BLaER1 (cell line): ENCODE measurements at regions not wholly inside any gene's neighbourhood (a gene's known extent, or its start where the extent isn't known, plus 50 kb on each side); places are given as distances from the start of the nearest gene placed in this dataset.

Source experiments
- H3K27ac ChIP-seq: shearing (Covaris generic); formaldehyde crosslinking; 2 replicates; pipeline ENCODE4 v1.8.1; 2022
- H3K27me3 ChIP-seq: shearing (Covaris generic); formaldehyde crosslinking; 2 replicates; pipeline ENCODE4 v1.8.1; 2022
- H3K36me3 ChIP-seq: shearing (Covaris generic); formaldehyde crosslinking; 2 replicates; pipeline ENCODE4 v1.8.1; 2022
- H3K4me1 ChIP-seq: shearing (Covaris generic); formaldehyde crosslinking; 2 replicates; pipeline ENCODE4 v1.8.1; 2022
- H3K4me2 ChIP-seq: shearing (Covaris generic); formaldehyde crosslinking; 2 replicates; pipeline ENCODE4 v1.8.1; 2022
- H3K4me3 ChIP-seq: shearing (Covaris generic); formaldehyde crosslinking; 2 replicates; pipeline ENCODE4 v1.8.1; 2022
- H3K9ac ChIP-seq: shearing (Covaris generic); formaldehyde crosslinking; 2 replicates; pipeline ENCODE4 v1.8.1; 2022
- H3K9me3 ChIP-seq: shearing (Covaris generic); formaldehyde crosslinking; 2 replicates; pipeline ENCODE4 v1.8.1; 2022
- H4K20me1 ChIP-seq: shearing (Covaris generic); formaldehyde crosslinking; 2 replicates; pipeline ENCODE4 v1.8.1; 2022
- Cebpa-rat ChIP-seq: shearing (Covaris generic); IDR thresholded peaks from 2 replicates; pipeline ENCODE4 v1.8.1; 2022

DNA sequence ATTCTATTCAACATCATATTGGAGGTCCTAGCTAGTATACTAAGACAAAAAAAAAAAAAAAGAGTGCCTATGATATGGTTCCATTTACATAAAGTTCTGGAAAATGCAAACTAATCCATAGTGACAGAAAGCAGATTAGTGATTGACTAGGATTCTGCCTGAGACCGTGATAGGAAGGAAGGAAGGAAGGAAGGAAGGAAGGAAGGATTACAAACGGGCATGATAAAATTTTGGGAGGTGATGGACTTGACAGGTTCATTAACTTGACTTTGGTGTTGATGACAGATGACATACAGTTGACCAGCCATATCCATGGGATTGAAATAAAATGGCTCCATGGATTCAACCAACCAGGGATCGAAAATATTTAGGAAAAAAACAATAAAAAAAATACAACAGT is 79.1 kb upstream of the MAN2A1 start:
- no peaks in the 10 kb centered on the region for H3K9me3 ChIP-seq
- H3K27ac ChIP-seq: no peak overlapping the region
- H3K4me3 ChIP-seq: no peak overlapping the region
- H3K9ac ChIP-seq: no peak overlapping the region
- no peaks in the 10 kb centered on the region for H3K36me3 ChIP-seq
- TF ChIP-seq Cebpa-rat: no peak
- no peaks in the 10 kb centered on the region for H3K27me3 ChIP-seq
- no peaks in the 10 kb centered on the region for H3K4me1 ChIP-seq
- no peaks in the 10 kb centered on the region for H4K20me1 ChIP-seq
- H3K4me2 ChIP-seq: no peak overlapping the region

DNA sequence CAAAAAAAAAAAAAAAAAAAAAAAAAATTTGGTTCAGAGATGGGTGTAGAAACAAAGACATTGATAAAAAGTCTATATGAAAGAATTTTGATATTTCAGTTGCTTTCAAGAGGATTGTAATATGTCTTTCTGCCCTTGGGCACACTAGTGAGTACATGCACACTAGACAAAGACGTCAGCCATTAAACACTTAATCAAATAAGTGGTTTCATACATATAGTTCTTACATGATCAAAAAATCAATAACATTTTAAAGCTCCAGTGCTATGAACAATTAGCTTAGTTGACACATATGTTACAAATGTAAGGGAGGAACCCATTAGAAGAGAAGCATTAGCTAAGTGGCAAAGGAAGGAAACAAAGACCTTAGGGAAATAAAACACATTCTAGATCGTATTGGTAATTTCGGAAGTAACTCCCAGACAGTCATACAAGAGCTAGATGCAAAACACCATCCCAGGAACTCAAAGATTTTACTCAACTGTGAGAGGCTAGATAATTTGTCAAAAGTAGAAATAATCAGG is 84.5 kb upstream of the MAN2A1 start:
- no peak overlapping the region for H3K27ac ChIP-seq
- H3K36me3 ChIP-seq: no peaks in the 10 kb centered on the region
- no peak for TF ChIP-seq Cebpa-rat
- H4K20me1 ChIP-seq: no peaks in the 10 kb centered on the region
- no peaks in the 10 kb centered on the region for H3K27me3 ChIP-seq
- no peak overlapping the region for H3K9ac ChIP-seq
- H3K4me3 ChIP-seq: no peak overlapping the region
- no peaks in the 10 kb centered on the region for H3K9me3 ChIP-seq
- no peak overlapping the region for H3K4me2 ChIP-seq
- H3K4me1 ChIP-seq: no peaks in the 10 kb centered on the region

DNA sequence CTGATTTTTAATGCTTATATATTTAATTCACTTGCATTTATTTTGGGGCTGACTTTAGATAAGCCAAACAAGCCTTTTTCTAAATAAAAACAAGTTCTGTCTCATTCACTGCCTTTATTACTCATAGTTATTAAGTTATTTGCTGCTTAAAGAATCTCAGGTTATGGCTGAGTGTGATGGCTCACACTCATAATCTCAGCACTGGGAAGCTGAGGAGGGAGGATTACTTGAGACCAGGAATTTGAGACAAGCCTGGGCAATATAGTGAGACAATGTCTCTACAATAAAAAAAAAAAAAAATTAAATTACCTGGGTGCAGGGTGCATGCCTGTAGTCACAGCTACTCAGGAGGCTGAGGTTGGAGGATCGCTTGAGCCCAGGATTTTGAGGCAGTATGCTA is 85.0 kb upstream of the MAN2A1 start:
- Histone ChIP-seq H3K4me2 (no peak overlapping the region), H3K9ac (no peak overlapping the region), H3K27me3 (no peaks in the 10 kb centered on the region), H3K36me3 (no peaks in the 10 kb centered on the region), H3K4me3 (no peak overlapping the region), H3K4me1 (no peaks in the 10 kb centered on the region), H3K9me3 (no peaks in the 10 kb centered on the region), H3K27ac (no peak overlapping the region), H4K20me1 (no peaks in the 10 kb centered on the region)
- no peak for TF ChIP-seq Cebpa-rat

DNA sequence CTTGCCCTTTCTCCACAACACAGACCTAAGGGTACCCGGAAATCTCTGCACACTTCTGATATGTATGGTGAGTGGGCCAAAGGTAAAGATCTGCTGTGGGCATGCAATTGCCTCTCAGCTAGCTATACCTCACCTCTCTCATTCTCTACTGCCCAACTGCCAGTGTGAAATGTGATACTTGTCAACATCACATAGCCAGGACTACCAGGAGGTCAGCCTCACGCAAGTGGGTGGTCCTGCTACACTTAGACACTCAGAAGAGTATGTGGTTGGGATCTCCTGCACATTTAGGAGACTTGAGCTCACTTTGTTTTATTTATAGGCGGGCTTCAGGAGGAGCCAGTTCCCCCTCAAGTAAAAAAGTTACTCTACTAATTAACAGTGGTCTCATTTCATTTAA is 88.0 kb upstream of the MAN2A1 start:
- no peak overlapping the region for H3K27ac ChIP-seq
- no peaks in the 10 kb centered on the region for H4K20me1 ChIP-seq
- H3K4me1 ChIP-seq: no peaks in the 10 kb centered on the region
- H3K9me3 ChIP-seq: no peaks in the 10 kb centered on the region
- no peak overlapping the region for H3K9ac ChIP-seq
- no peak for TF ChIP-seq Cebpa-rat
- H3K36me3 ChIP-seq: no peaks in the 10 kb centered on the region
- H3K27me3 ChIP-seq: no peaks in the 10 kb centered on the region
- H3K4me2 ChIP-seq: no peak overlapping the region
- no peak overlapping the region for H3K4me3 ChIP-seq

DNA sequence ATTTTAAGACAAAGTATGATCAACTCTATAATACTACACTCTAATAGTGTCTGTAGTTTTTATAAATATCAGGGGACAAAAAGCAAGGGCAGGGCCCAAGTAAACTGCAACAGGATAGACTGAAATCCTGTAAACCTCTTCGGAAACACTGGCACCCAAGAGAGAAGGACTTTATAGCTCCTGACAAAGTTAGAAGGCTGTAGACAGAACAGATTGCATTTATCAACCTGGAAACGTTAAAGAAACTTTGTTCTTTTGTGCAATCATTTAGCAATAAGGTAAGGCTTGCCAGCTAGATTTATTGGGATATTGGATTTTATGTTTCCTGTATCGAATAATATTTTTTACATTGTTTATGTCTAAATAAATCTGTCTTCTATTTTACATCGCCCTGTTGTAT is 91.8 kb upstream of the MAN2A1 start:
- H3K9me3 ChIP-seq: no peaks in the 10 kb centered on the region
- no peaks in the 10 kb centered on the region for H3K4me1 ChIP-seq
- H4K20me1 ChIP-seq: no peaks in the 10 kb centered on the region
- H3K36me3 ChIP-seq: no peaks in the 10 kb centered on the region
- H3K27ac ChIP-seq: no peak overlapping the region
- TF ChIP-seq Cebpa-rat: no peak
- no peak overlapping the region for H3K4me2 ChIP-seq
- H3K9ac ChIP-seq: no peak overlapping the region
- H3K27me3 ChIP-seq: no peaks in the 10 kb centered on the region
- H3K4me3 ChIP-seq: no peak overlapping the region

DNA sequence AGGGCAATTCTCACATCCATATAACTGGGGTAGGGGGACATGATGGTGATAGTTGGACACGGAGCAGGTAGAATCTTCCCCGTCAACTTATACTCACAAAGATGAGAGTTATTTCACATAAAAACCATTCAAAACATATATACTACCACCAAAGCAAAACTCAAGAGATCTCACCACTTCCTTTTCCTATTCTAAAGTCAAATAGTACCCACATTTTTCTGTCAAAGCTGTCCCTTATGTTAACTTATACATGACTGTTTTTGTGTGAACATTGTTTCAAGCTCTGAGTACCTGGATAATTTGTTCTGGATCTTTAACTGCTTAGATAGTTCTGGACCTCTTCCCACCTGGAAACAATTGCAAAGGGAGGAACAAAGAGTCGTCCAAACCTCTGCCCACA is 95.5 kb upstream of the MAN2A1 start:
- H3K27me3 ChIP-seq: no peaks in the 10 kb centered on the region
- H4K20me1 ChIP-seq: no peaks in the 10 kb centered on the region
- no peak for TF ChIP-seq Cebpa-rat

DNA sequence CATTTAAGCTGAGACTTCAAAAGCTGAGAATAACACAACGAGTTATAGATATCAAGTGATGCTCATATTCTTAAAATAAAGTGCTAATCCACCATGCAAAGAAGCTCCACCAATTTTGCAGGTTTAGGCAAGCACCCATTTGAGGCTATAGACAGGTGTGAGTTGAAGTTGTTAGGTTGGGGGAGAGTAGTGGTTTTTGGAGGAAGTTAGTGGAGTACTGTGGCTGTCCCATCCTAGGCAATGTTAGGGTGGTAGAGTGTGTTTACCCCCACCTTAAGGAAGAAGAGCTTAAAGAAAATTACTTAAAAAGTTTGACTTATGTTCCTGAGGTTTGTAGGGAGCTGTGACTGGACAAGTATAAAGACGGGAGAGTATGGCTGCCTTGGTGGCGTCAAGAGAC is 98.9 kb upstream of the MAN2A1 start:
- H3K9me3 ChIP-seq: no peaks in the 10 kb centered on the region
- H4K20me1 ChIP-seq: no peaks in the 10 kb centered on the region
- no peak overlapping the region for H3K4me3 ChIP-seq
- no peaks in the 10 kb centered on the region for H3K36me3 ChIP-seq
- TF ChIP-seq Cebpa-rat: no peak
- H3K4me1 ChIP-seq: no peaks in the 10 kb centered on the region
- H3K27me3 ChIP-seq: no peaks in the 10 kb centered on the region
- no peak overlapping the region for H3K9ac ChIP-seq
- no peak overlapping the region for H3K4me2 ChIP-seq
- no peak overlapping the region for H3K27ac ChIP-seq

More for the DNA sequence above, 95.5 kb upstream of the MAN2A1 start:
- H3K36me3 ChIP-seq: no peaks in the 10 kb centered on the region
- no peak overlapping the region for H3K4me3 ChIP-seq
- H3K4me2 ChIP-seq: no peak overlapping the region
- H3K9ac ChIP-seq: no peak overlapping the region
- H3K9me3 ChIP-seq: no peaks in the 10 kb centered on the region
- H3K4me1 ChIP-seq: no peaks in the 10 kb centered on the region
- no peak overlapping the region for H3K27ac ChIP-seq

DNA sequence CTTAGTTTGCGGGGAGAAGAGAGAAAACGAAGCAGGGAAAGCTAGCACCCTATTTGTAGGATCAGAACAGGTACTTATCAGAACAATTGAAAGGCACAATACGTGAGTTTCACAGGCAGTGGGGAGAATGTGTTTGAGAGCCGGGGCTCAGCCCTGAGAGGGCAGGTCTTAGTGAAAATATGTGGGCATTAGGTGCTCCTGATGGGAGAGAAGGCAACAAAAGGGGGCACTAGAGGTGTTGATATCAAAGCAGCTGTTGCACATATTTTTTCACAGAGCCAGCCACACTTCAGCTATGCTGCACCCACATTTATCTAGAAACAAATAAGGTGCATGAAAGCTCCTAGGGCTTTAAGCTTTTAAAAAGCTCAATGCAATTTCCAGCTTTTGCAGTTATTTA is 99.7 kb upstream of the MAN2A1 start:
- Histone ChIP-seq H4K20me1 (no peaks in the 10 kb centered on the region), H3K4me3 (no peak overlapping the region), H3K36me3 (no peaks in the 10 kb centered on the region), H3K27ac (no peak overlapping the region), H3K27me3 (no peaks in the 10 kb centered on the region), H3K9me3 (no peaks in the 10 kb centered on the region), H3K9ac (no peak overlapping the region), H3K4me1 (no peaks in the 10 kb centered on the region), H3K4me2 (no peak overlapping the region)
- TF ChIP-seq Cebpa-rat: no peak

DNA sequence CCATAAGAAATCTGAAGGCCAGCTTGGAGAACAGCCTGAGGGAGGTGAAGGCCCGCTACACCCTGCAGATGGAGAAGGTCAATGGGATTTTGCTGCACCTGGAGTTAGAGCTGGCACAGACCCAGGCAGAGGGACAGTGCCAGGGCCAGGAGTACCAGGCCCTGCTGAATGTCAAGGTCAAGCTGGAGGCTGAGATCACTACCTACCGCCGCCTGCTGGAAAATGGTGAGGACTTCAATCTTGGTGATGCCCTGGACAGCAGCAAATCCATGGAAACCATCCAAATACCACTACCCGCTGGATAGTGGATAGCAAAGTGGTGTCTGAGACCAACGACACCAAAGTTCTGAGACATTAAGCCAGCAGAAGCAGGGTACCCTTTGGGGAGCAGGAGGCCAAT is 100.5 kb upstream of the MAN2A1 start:
- Histone ChIP-seq H3K4me2 (no peak overlapping the region), H3K4me3 (no peak overlapping the region), H3K27me3 (no peaks in the 10 kb centered on the region), H4K20me1 (no peaks in the 10 kb centered on the region), H3K9me3 (no peaks in the 10 kb centered on the region), H3K4me1 (no peaks in the 10 kb centered on the region), H3K36me3 (no peaks in the 10 kb centered on the region), H3K9ac (no peak overlapping the region), H3K27ac (no peak overlapping the region)
- TF ChIP-seq Cebpa-rat: no peak

DNA sequence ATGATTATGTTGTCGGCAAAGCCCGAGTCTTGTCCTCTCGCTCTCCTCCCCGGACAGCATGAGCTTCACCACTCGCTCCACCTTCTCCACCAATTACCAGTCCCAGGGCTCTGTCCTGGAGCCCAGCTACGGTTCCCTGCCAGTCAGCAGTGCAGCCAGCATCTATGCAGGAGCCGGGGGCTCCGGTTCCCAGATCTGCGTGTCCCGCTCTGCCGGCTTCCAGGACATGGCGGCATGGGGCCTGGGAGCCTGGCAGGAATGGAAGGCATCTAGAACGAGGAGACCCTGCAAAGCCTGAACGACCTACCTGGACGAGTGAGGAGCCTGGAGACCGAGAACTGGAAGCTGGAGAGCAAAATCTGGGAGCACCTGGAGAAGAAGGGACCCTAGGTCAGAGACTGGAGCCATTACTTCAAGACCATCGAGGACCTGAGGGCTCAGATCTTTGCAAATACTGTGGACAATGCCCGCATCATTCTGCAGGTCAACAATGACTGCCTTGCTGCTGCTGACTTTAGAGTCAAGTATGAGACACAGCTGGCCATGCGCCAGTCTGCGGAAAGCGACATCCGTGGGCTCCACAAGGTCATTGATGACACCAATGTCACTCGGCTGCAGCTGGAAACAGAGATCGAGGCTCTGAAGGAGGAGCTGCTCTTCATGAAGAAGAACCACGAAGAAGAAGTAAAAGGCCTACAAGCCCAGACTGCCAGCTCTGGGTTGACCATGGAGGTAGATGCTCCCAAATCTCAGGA is 101.3 kb upstream of the MAN2A1 start:
- no peak for TF ChIP-seq Cebpa-rat
- H3K9me3 ChIP-seq: no peaks in the 10 kb centered on the region
- no peaks in the 10 kb centered on the region for H4K20me1 ChIP-seq

More for the DNA sequence above, 101.3 kb upstream of the MAN2A1 start:
- H3K4me3 ChIP-seq: no peak overlapping the region
- H3K27ac ChIP-seq: no peak overlapping the region
- no peaks in the 10 kb centered on the region for H3K36me3 ChIP-seq
- no peaks in the 10 kb centered on the region for H3K27me3 ChIP-seq
- H3K4me1 ChIP-seq: no peaks in the 10 kb centered on the region
- H3K4me2 ChIP-seq: no peak overlapping the region
- H3K9ac ChIP-seq: no peak overlapping the region
